Activated CD4-positive, alpha-beta T cell treated with anti-CD3 and anti-CD28 coated beads, Interleukin-2, amount 10 ng/mL, durations not matched to agents 24 days and 14 days (primary cell): ENCODE measurements at regions not wholly inside any gene's neighbourhood (a gene's known extent, or its start where the extent isn't known, plus 50 kb on each side); places are given as distances from the start of the nearest gene placed in this dataset.

ENCODE experiments used
- DNase-seq: peaks from one replicate; pipeline ENCODE4 v3.0.0; 2022
- H3K27ac Mint-ChIP-seq: one replicate; pipeline ENCODE4 v1.8.0; 2022; ENCODE audit warnings: mild to moderate bottlenecking, mixed read lengths
- H3K27me3 Mint-ChIP-seq: one replicate; pipeline ENCODE4 v1.8.0; 2022; ENCODE audit warnings: mixed read lengths
- H3K36me3 Mint-ChIP-seq: one replicate; pipeline ENCODE4 v1.8.0; 2022; ENCODE audit warnings: low read depth, mild to moderate bottlenecking, mixed read lengths
- H3K4me1 Mint-ChIP-seq: one replicate; pipeline ENCODE4 v1.8.0; 2021; ENCODE audit warnings: mixed read lengths
- H3K4me3 Mint-ChIP-seq: one replicate; pipeline ENCODE4 v1.8.0; 2022; ENCODE audit warnings: mild to moderate bottlenecking, moderate library complexity, mixed read lengths
- H3K9me3 Mint-ChIP-seq: one replicate; pipeline ENCODE4 v1.8.0; 2021; ENCODE audit warnings: mixed read lengths
- intact Hi-C: fragments of 100-400 bp; cut with micrococcal nuclease; formaldehyde crosslinking; loops from one replicate; pipeline ENCODE4 v1.15.1; 2023

DNA sequence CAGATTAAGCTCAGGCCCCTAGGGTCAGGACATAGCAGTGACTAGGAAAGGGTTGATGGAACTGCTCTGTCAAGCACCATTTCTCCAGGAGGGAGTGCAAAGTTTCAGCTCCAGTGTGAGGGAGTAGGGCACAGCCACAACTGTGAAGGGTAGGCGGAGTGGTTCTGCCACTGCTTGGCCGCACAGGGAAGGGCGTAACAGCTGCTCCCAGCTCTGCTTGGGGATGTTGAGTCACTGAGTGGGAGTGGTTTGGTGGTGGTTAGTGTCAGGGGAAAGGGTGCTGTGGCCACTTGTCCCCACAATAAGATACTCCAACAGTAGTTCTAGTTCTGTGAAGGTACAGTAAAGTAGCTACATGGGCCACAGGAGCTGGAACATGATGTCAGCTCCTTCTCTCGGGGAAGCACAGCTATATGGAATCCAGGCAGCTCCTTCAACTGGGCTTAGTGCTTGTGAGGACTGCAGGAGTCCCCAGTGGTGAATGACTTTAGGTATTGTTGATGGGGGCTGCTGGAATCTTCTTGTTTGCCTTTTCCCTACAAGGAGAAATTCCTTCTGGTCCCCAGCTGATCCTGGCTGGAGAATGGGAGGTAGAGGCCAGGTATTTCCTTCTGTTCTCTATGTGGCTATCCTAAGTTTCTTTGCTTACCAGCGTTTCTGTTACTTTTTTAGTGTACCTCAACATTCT is 314.5 kb downstream of the SPATA31D1 start:
- intact Hi-C loops: no loop called here
- H3K27ac Mint-ChIP-seq: no peak overlapping the region

DNA sequence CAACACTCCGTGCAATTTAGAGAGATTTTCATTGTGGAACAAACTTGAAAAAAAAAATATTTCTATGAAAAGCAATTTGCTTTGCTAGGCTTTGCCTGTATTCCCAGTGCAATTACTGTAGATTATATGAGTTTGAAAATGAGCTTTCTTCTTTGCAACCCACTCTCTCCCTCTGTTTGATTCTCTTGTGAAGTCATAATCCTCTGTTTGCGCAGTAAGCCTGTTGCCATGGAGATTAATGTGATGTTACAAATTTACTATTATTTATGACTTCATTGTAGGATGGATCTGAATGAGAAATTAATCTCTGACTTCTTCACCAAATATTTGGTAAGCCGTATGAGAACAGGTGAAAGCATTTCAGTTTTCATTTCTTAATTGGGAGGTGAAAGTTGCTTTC is 320.3 kb downstream of the SPATA31D1 start:
- Mint-ChIP-seq H3K4me3 (no peak overlapping the region), H3K27ac (no peak overlapping the region), H3K36me3 (no peaks in the 10 kb centered on the region), H3K4me1 (no peaks in the 10 kb centered on the region), H3K27me3 (no peaks in the 10 kb centered on the region), H3K9me3 (no peaks in the 10 kb centered on the region)
- DNase-seq: no peak
- intact Hi-C loops: no loop called here

More for the DNA sequence above, 314.5 kb downstream of the SPATA31D1 start:
- no peaks in the 10 kb centered on the region for H3K4me1 Mint-ChIP-seq
- no peaks in the 10 kb centered on the region for H3K27me3 Mint-ChIP-seq
- H3K9me3 Mint-ChIP-seq: no peaks in the 10 kb centered on the region
- H3K36me3 Mint-ChIP-seq: no peaks in the 10 kb centered on the region
- no peak for DNase-seq
- H3K4me3 Mint-ChIP-seq: no peak overlapping the region

DNA sequence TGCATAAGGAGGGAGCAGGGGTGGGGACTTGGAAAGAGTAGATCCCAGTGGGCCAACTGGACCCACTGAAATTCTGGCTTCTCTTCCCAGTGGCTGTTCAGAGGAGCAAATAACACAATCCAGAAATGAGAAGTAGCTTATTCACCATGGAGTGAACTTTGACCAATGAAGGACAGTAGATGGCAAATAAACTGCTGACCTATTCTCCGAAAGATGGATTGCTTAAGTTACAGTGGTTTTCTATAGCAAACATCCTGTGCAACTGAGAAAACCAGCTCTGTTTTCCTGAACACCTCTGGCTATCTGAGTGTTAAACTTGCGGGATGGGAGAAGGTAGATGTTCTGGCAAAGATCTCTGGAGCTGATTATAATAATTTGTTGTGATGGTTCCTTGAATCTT is 325.1 kb downstream of the SPATA31D1 start:
- Mint-ChIP-seq H3K27me3 (no peaks in the 10 kb centered on the region), H3K27ac (no peak overlapping the region), H3K4me3 (no peak overlapping the region), H3K4me1 (no peaks in the 10 kb centered on the region), H3K9me3 (no peaks in the 10 kb centered on the region), H3K36me3 (no peaks in the 10 kb centered on the region)
- intact Hi-C loops: no loop called here
- no peak for DNase-seq

DNA sequence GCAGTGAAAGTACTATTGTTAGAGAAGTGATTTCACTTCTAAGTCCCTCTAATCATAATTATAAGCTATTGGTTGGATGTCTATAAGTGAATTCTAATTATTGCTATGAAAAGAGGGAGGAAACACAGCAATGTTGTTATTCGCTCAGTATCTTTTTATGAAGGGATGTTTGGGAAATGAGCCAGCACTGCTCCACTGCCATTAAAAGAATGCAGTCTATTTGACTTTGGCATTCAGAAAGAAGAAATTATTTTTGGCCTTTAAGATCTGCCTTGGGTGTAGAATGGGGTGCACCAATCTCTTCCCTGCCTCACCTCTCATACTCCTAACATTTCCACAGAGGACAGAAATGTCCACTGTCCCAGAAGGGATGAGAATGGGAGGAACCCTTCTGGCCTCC is 332.0 kb downstream of the SPATA31D1 start:
- Mint-ChIP-seq H3K4me3 (no peak overlapping the region), H3K36me3 (no peaks in the 10 kb centered on the region), H3K27ac (no peak overlapping the region), H3K27me3 (no peaks in the 10 kb centered on the region), H3K4me1 (no peaks in the 10 kb centered on the region), H3K9me3 (peaks cover 6% of the 10 kb centered on the region)
- no peak for DNase-seq
- intact Hi-C loops: no loop called here

DNA sequence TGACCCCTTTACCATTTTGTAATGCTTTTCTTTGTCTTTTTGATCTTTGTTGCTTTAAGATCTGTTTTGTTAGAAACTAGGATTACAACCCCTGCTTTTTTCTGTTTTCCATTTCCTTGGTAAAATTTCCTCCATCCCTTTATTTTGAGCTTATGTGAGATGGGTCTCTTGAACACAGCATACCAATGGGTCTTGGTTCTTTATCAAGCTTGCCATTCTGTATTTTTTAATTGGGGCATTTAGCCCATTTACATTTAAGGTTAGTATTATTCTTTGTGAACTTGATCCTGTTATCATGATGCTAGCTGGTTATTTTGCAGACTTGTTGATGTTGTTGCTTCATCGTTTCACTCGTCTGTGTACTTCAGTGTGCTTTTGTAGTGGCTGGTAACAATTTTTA is 337.3 kb downstream of the SPATA31D1 start:
- Mint-ChIP-seq H3K27me3 (no peaks in the 10 kb centered on the region), H3K4me3 (no peak overlapping the region), H3K36me3 (no peaks in the 10 kb centered on the region), H3K4me1 (no peaks in the 10 kb centered on the region), H3K9me3 (peaks cover 6% of the 10 kb centered on the region), H3K27ac (no peak overlapping the region)
- intact Hi-C loops: no loop called here
- DNase-seq: no peak

DNA sequence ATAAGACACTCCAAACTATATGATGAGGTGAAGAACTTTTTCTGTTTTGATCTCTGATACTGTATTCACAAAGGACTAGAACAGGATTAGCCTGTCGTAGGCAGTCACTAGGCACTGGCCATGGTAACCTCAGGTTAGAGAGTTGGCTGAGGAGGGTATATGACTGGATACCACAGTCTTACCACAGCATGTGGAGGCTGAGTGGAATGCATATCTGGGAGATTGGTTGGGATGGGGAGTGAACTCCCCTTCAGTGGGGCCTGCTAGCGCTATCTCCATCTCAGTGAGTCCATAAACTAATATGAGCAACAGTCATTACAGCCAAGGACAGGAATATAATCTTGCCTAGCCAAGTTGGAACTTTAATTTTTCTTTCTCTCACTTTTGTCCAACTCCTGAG is 339.1 kb downstream of the SPATA31D1 start:
- H3K9me3 Mint-ChIP-seq: peaks cover 6% of the 10 kb centered on the region
- intact Hi-C loops: no loop called here
- no peaks in the 10 kb centered on the region for H3K36me3 Mint-ChIP-seq
- no peaks in the 10 kb centered on the region for H3K4me1 Mint-ChIP-seq
- no peak overlapping the region for H3K4me3 Mint-ChIP-seq
- DNase-seq: no peak
- H3K27ac Mint-ChIP-seq: no peak overlapping the region
- H3K27me3 Mint-ChIP-seq: no peaks in the 10 kb centered on the region

DNA sequence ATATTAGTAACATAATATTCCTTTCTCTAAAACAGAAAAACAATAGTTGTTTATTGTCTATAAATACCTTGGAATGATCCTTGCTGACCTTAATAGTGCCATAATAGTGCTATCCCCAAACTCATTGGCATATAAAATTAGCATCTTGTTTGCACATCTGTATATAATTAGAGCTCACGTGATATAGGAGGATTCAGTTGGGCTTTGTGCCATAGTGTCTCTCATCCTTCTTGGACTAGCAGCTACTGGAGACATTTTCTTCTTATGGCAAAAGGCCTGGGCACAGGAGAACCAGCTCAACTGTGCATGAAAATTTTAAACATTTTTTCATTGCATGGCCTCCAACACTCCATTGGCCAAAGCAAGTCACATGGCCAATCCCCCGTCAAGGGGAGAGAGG is 342.5 kb downstream of the SPATA31D1 start:
- Mint-ChIP-seq H3K4me1 (no peaks in the 10 kb centered on the region), H3K36me3 (no peaks in the 10 kb centered on the region), H3K27me3 (no peaks in the 10 kb centered on the region), H3K27ac (no peak overlapping the region), H3K9me3 (no peaks in the 10 kb centered on the region), H3K4me3 (no peak overlapping the region)
- no peak for DNase-seq
- intact Hi-C loops: no loop called here

DNA sequence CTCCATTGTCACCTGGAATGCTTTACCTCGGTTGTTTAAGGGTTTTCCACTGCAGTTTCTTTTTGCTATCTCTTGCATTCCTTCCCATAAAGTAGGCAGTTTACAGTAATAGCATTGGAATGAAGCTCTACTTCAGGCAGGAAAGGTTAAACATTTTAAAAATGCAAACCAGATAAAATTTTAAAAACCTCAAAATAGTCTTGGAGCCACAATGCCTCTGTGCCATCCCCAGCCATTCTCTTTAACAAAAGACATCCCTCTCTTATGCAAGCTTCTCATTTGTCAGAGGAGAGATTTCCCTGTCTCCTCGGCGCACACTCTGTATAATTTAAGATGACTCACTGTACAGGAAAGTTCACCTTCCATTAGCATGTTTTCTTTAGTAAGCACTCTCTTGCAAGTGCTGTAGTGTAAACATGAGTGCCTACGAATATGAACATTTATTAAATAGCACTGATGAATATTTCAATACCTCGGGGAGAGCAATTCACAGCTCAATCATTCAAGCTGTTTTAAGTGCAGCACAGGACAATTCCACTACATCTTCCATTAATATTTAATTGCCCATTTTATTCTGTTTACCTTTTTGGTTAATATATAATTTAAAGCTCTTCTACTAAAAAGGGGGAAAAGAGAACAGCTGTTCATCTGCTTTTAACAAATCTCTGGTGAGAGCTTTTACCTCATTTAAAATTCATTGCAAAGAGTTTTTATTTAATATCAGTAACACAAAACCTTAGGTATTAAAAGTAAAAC is 343.6 kb downstream of the SPATA31D1 start:
- DNase-seq: no peak
- no peaks in the 10 kb centered on the region for H3K27me3 Mint-ChIP-seq
- intact Hi-C loops: no loop called here
- H3K36me3 Mint-ChIP-seq: no peaks in the 10 kb centered on the region
- H3K9me3 Mint-ChIP-seq: no peaks in the 10 kb centered on the region
- no peak overlapping the region for H3K4me3 Mint-ChIP-seq
- no peak overlapping the region for H3K27ac Mint-ChIP-seq
- H3K4me1 Mint-ChIP-seq: no peaks in the 10 kb centered on the region

DNA sequence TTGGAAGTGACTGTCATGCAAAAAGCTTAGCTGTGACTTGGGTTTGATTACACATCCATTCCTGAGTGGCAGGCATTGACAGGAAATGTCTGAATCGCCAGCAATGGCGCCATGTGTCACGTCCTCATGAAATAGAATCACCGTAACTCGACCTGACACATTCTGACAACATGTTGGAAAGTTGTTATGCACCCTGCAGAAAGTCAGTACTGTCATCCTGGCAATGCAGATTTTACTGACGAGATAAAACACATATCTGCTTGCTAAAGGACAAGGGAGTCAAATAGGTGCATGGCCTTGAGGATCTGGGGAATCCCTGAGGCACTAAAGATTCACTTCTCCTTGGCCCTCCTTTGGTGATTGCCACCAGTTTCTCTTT is 344.2 kb downstream of the SPATA31D1 start:
- intact Hi-C loops: no loop called here
- H3K4me3 Mint-ChIP-seq: no peak overlapping the region
- H3K27me3 Mint-ChIP-seq: no peaks in the 10 kb centered on the region
- no peaks in the 10 kb centered on the region for H3K36me3 Mint-ChIP-seq
- H3K27ac Mint-ChIP-seq: no peak overlapping the region
- no peaks in the 10 kb centered on the region for H3K9me3 Mint-ChIP-seq
- DNase-seq: no peak
- no peaks in the 10 kb centered on the region for H3K4me1 Mint-ChIP-seq

DNA sequence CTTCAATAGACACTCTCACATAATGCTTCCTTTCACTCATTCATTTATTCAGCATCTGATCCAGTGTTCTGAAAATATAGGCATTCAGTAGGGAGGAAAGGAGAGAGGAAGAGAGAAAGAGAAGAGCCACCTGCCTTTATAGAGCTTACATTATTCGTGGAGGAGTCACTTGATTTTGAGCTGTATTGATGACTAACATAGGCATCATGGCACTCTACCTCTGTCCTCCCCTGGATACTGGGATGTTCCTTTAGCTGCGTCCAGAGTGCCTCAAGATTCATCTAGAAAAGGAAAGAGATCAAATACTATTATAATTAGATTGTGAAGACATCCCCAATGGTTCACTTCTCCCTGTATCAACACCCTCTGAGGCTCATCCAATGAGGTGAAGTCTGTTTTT is 345.1 kb downstream of the SPATA31D1 start:
- H3K4me3 Mint-ChIP-seq: no peak overlapping the region
- no peaks in the 10 kb centered on the region for H3K27me3 Mint-ChIP-seq
- H3K9me3 Mint-ChIP-seq: no peaks in the 10 kb centered on the region
- H3K27ac Mint-ChIP-seq: no peak overlapping the region
- no peak for DNase-seq
- intact Hi-C loops: no loop called here
- no peaks in the 10 kb centered on the region for H3K4me1 Mint-ChIP-seq
- H3K36me3 Mint-ChIP-seq: no peaks in the 10 kb centered on the region

DNA sequence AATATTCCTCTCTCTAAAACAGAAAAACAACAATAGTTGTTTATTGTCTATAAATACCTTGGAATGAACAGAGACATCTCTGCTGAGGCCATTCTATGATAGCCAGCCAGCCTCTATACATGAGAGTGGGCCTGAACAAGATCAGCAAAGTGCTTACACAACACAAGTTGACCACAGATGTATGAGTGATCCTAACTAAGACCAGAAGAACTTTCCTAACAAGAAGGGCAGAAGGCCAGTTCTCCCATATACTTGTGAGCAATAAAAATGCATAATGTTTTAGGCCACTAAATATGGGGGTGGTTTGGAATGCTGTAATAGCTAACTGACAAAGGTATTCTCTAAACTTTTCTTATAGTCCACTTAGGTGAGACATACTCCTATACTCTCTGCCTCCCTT is 345.7 kb downstream of the SPATA31D1 start:
- Mint-ChIP-seq H3K36me3 (no peaks in the 10 kb centered on the region), H3K9me3 (no peaks in the 10 kb centered on the region), H3K27me3 (no peaks in the 10 kb centered on the region), H3K4me1 (no peaks in the 10 kb centered on the region), H3K4me3 (no peak overlapping the region), H3K27ac (no peak overlapping the region)
- DNase-seq: no peak
- intact Hi-C loops: no loop called here

DNA sequence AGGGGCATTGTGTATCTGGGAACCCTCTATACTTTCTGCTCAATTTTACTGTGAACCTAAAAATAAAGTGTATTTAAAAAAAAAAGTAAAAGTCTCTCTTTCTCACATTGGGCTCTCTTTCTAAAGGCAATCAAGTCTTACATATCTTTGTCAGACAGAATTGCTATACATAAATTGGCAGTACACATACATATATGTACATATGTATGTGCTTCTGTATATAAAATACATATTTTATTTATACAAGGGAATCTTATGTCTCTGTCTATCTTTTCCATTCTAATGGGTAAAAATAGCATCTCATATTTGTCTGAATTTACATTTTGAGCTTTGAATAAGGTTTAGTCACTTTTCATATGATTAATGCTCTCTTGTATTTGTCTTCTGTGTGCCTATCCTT is 348.8 kb downstream of the SPATA31D1 start:
- Mint-ChIP-seq H3K4me3 (no peak overlapping the region), H3K27me3 (no peaks in the 10 kb centered on the region)
- intact Hi-C loops: no loop called here

DNA sequence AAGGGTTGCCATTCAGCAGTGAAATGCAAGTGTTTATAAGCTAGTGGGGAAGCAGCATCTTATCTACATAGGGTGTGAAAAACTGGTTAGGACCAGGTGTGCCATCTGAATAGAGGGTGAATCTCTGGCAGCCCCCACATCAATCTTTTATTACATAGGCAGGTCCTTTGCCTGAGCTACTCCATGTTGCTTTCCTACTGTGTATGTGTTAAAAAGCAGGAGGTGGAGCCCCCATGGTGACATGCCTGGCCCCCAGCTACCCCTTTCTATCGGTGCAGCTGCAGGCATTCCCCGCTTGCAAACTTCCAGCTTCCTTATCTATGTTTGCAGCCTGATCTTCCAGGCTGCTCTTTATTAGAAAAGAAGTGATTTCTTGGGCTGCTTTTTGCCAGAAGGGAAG is 353.5 kb downstream of the SPATA31D1 start:
- Mint-ChIP-seq H3K4me3 (no peak overlapping the region), H3K27me3 (no peaks in the 10 kb centered on the region), H3K9me3 (peaks cover 6% of the 10 kb centered on the region), H3K4me1 (no peaks in the 10 kb centered on the region), H3K36me3 (no peaks in the 10 kb centered on the region), H3K27ac (no peak overlapping the region)
- no peak for DNase-seq
- intact Hi-C loops: no loop called here

More for the DNA sequence above, 348.8 kb downstream of the SPATA31D1 start:
- H3K9me3 Mint-ChIP-seq: no peaks in the 10 kb centered on the region
- DNase-seq: no peak
- no peaks in the 10 kb centered on the region for H3K36me3 Mint-ChIP-seq
- H3K27ac Mint-ChIP-seq: no peak overlapping the region
- H3K4me1 Mint-ChIP-seq: no peaks in the 10 kb centered on the region

DNA sequence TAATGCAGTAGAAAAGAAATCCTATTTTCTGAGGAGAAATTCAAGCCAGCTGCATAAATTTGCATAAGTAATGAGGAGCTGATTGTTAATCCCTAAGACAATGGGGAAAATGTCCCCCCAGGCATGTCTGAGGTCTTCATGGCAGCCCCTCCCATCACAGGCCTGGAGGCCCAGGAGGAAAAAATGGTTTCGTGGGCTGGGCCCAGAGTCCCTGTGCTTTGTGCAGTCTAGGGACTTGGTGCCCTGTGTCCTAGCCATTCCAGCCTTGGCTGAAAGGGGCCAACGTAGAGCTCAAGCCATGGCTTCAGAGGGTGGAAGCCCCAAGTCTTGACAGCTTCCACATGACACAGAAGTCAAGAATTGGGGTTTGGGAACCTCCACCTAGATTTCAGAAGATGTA is 357.5 kb downstream of the SPATA31D1 start:
- Mint-ChIP-seq H3K4me1 (no peaks in the 10 kb centered on the region), H3K27me3 (no peaks in the 10 kb centered on the region), H3K4me3 (no peak overlapping the region), H3K27ac (no peak overlapping the region), H3K9me3 (peaks cover 6% of the 10 kb centered on the region), H3K36me3 (no peaks in the 10 kb centered on the region)
- intact Hi-C loops: no loop called here
- DNase-seq: no peak
